Mucosa of descending colon (tissue), 3 donors: ENCODE measurements at regions not wholly inside any gene's neighbourhood (a gene's known extent, or its start where the extent isn't known, plus 50 kb on each side); places are given as distances from the start of the nearest gene placed in this dataset.

ENCODE experiments used
- ATAC-seq: fragments of 200-7000 bp; cut with Tn5 transposase; one replicate; pipeline ENCODE4 v1.9.1; 2020; ENCODE audit warnings: mild to moderate bottlenecking, moderate library complexity
- DNase-seq, 3 donors: peaks; one replicate each; pipeline ENCODE4 v3.0.0-alpha.2; 2020
- H3K36me3 ChIP-seq: fragments of 200-600 bp; one replicate; pipeline ENCODE4 v1.8.0; 2021; ENCODE audit warnings: low read depth, mild to moderate bottlenecking
- H3K4me1 ChIP-seq: fragments of 200-600 bp; one replicate; pipeline ENCODE4 v1.8.0; 2021; ENCODE audit warnings: low read depth, mild to moderate bottlenecking
- H3K4me3 ChIP-seq: fragments of 200-600 bp; one replicate; pipeline ENCODE4 v1.8.0; 2021; ENCODE audit warnings: mild to moderate bottlenecking
- H3K9me3 ChIP-seq: fragments of 200-600 bp; one replicate; pipeline ENCODE4 v1.8.0; 2021; ENCODE audit warnings: mild to moderate bottlenecking
- intact Hi-C, 2 donors: fragments of 100-400 bp; cut with DNase I in 1 of 2; cut with micrococcal nuclease in 1 of 2; formaldehyde crosslinking; loops; one replicate each; pipeline versions ENCODE4 v1.11.0 to v1.11.1; 2022; cut with DNase I, micrococcal nuclease
- TF ChIP-seq, protein P1 (sequence below): fragments of 200-600 bp; IDR thresholded peaks from one replicate; pipeline ENCODE4 v1.8.0; 2022; ENCODE audit warnings: antibody characterized with exemption, mild to moderate bottlenecking
- donor health status: DM: no; HTN: no; CAD: no; lungs with moderate emphysema.
- donor health status: DM: no; HTN: no; CAD: no.
- donor health status: DM: no; HTN: yes; CAD: no.

DNA sequence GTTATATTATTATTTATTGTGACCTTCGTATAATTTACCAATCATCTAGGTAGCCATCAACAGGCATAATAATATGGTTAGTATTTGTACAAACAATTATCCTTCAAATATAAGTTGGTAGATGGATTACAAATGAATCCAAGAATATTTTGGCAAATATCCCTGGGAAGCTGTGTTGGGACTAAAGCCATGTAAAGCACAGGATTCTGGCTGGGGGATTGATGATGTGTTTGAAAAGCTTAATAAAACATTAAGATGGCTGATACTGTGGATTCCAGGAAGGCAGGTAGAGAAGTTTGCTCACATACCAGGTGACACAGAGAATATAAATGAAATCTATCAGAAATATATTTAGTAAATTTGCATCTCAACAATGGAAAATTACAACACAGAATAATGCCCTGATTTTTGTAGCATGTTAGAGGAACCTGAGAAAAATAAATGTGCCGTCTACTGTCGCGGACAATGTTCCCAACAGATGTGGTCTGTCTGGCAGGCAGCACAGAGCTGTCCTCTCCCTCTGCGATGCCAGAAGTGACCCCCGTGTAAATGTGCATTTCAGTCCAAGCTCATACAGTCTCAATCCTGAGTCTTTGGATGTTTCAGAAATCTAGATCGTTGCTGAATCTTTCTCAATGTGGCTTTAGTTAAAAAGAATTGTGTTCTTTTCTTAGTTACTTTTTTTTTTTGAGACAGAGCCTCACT is 125.0 kb downstream of the TEX36 start:
- no peak for DNase-seq
- Histone ChIP-seq H3K36me3 (no peaks in the 10 kb centered on the region), H3K4me1 (no peaks in the 10 kb centered on the region), H3K4me3 (no peak overlapping the region), H3K9me3 (no peaks in the 10 kb centered on the region)
- TF ChIP-seq, protein P1, sequence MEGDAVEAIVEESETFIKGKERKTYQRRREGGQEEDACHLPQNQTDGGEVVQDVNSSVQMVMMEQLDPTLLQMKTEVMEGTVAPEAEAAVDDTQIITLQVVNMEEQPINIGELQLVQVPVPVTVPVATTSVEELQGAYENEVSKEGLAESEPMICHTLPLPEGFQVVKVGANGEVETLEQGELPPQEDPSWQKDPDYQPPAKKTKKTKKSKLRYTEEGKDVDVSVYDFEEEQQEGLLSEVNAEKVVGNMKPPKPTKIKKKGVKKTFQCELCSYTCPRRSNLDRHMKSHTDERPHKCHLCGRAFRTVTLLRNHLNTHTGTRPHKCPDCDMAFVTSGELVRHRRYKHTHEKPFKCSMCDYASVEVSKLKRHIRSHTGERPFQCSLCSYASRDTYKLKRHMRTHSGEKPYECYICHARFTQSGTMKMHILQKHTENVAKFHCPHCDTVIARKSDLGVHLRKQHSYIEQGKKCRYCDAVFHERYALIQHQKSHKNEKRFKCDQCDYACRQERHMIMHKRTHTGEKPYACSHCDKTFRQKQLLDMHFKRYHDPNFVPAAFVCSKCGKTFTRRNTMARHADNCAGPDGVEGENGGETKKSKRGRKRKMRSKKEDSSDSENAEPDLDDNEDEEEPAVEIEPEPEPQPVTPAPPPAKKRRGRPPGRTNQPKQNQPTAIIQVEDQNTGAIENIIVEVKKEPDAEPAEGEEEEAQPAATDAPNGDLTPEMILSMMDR = no peak
- intact Hi-C loops = no loop called here
- ATAC-seq = no peak

DNA sequence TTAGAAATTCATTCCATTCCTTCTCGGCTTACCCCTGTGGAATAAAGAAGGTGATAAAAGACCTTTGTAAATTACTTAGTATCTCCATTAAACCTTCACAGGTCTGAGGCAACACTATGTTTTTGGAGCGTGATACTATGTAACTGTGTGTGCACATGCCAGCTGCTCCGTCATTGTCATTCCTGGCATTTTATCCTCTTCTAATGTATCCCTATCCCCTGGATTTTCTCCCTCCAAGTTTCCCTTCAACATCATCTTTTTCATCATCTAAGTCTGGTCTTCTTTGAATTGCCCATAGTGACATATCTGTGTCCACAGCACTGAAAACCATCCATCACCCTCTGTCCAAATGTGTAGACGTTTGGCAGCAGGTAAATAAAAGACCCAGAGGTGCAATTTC is 125.7 kb downstream of the TEX36 start:
- intact Hi-C loops = no loop called here
- H3K9me3 ChIP-seq = no peaks in the 10 kb centered on the region
- no peaks in the 10 kb centered on the region for H3K4me1 ChIP-seq
- no peak overlapping the region for H3K4me3 ChIP-seq
- ATAC-seq (no peak), DNase-seq (no peak)
- no peaks in the 10 kb centered on the region for H3K36me3 ChIP-seq
- TF ChIP-seq, protein P1 = no peak

DNA sequence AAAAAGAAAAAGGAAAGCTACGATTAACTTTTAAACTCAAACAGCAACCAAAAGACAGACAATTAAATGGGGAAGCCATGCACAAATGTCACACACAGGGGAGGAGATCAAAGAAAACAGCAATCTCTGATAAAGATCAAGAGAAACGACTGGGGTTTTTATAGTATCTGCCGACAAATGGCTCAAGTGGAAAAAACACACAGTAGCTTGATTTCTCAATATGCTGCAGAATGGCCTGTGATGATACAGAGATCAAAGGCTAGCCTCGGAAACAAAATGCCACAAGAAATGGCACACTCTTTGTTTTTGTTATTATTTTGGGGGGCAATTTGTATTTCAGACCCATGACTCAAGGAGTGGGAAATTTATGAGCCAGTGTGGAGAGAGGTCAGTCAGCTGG is 126.1 kb downstream of the TEX36 start:
- ATAC-seq = no peak
- intact Hi-C loops = no loop called here
- H3K4me1 ChIP-seq = no peaks in the 10 kb centered on the region
- H3K36me3 ChIP-seq = no peaks in the 10 kb centered on the region
- no peak for DNase-seq
- no peaks in the 10 kb centered on the region for H3K9me3 ChIP-seq
- no peak overlapping the region for H3K4me3 ChIP-seq
- TF ChIP-seq, protein P1 = no peak

DNA sequence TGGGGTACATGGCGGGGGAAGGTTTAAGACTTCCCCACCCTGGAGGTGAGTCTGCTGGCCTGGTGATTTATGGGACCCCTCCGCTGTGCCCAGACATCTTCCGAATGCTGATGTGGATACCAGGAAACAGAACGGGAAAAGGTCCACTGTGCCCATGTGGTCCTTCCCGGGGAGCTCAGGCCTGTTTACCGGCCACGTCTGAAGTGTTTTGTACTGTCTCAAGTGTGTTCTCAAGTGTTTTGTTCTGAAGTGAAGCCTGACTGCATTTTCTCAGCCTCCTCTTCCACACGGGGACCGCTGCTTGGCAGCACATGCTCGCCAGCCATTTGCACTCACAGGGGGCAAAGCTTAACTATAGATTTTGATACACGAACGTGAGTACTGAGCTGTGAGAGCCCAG is 127.2 kb downstream of the TEX36 start:
- TF ChIP-seq, protein P1 = no peak
- Histone ChIP-seq H3K9me3 (no peaks in the 10 kb centered on the region), H3K36me3 (no peaks in the 10 kb centered on the region), H3K4me3 (no peak overlapping the region), H3K4me1 (no peaks in the 10 kb centered on the region)
- intact Hi-C loops = no loop called here
- DNase-seq = no peak
- ATAC-seq = no peak

DNA sequence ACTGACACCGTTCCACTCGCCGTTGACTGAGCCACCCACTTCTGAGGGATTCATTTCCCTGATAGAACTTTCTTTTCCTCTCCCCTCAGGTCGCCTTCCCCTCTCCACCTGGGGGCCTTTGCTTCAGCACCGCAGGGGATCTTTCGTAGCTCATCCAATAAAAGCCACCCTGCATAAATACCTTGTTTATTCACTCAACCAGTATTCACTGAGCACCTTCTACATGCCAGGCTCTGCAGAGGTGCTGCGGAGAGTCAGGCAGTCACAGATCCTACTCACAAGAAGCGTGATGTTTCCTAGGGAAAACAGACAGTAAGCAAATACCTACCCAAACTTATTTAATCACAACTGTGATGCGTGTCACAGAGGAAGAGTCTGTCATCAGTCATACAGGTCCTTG is 127.7 kb downstream of the TEX36 start:
- no peaks in the 10 kb centered on the region for H3K9me3 ChIP-seq
- DNase-seq = no peak
- H3K36me3 ChIP-seq = no peaks in the 10 kb centered on the region
- TF ChIP-seq, protein P1 = no peak
- intact Hi-C loops = no loop called here
- H3K4me1 ChIP-seq = no peaks in the 10 kb centered on the region
- no peak for ATAC-seq
- H3K4me3 ChIP-seq = no peak overlapping the region

DNA sequence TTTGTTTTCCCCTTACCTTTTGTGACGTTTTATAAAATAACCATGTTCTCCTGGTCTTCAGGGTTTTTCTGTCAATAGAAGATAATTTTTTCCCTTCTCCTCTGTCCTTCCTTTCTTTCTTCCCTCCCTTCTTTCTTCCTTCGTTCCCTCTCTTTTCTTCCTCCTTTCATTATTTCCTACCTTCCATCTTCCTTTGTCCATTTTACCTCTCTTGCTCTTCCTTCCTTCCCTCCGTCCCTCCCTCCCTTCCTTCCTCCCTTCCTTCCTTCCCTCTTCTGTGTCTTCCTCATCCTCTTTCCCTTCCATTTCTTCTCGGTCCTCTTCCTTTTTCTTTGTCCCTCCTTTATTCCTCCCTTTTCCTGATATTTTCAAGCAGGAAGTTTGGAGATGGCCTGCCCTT is 128.2 kb downstream of the TEX36 start:
- intact Hi-C loops = no loop called here
- ATAC-seq = no peak

More for the DNA sequence above, 128.2 kb downstream of the TEX36 start:
- Histone ChIP-seq H3K9me3 (no peaks in the 10 kb centered on the region), H3K4me1 (no peaks in the 10 kb centered on the region), H3K36me3 (no peaks in the 10 kb centered on the region), H3K4me3 (no peak overlapping the region)
- TF ChIP-seq, protein P1 = no peak
- DNase-seq = no peak
